Spleen (tissue), 11 donors: ENCODE measurements at regions not wholly inside any gene's neighbourhood (a gene's known extent, or its start where the extent isn't known, plus 50 kb on each side); places are given as distances from the start of the nearest gene placed in this dataset.

Experiments
- DNase-seq: peaks from one replicate; pipeline ENCODE4 v3.0.0-alpha.2; 2020
- H3K27ac ChIP-seq, 8 donors: fragments of 200-600 bp; sonication (generic) in 7 of 8; 1 replicate in 4 of 8; 2 replicates in 4 of 8; pipeline versions ENCODE4 v1.5.0 to v1.8.0; 2016 to 2021; ENCODE audit warnings: inconsistent platforms in 4 of 8, mild to moderate bottlenecking in 4 of 8, moderate library complexity in 1 of 8
- H3K27me3 ChIP-seq, 7 donors: fragments of 200-600 bp; sonication (generic) in 6 of 7; replicated peaks in 1 of 7; 1 replicate in 4 of 7; 2 replicates in 3 of 7; pipeline versions ENCODE4 v1.5.0 to v1.8.0; 2016 to 2021; ENCODE audit warnings: inconsistent platforms in 3 of 7, mild to moderate bottlenecking in 1 of 7
- H3K36me3 ChIP-seq, 6 donors: fragments of 200-600 bp; sonication (generic) in 5 of 6; 1 replicate in 4 of 6; 2 replicates in 2 of 6; pipeline versions ENCODE4 v1.5.0 to v1.8.0; 2016 to 2021; ENCODE audit warnings: inconsistent platforms in 2 of 6
- H3K4me1 ChIP-seq, 6 donors: fragments of 200-600 bp; sonication (generic) in 5 of 6; 1 replicate in 3 of 6; 2 replicates in 3 of 6; pipeline versions ENCODE4 v1.5.0 to v1.8.0; 2016 to 2021; ENCODE audit warnings: inconsistent platforms in 3 of 6
- H3K4me3 ChIP-seq, 8 donors: fragments of 200-600 bp; sonication (generic) in 7 of 8; 1 replicate in 4 of 8; 2 replicates in 4 of 8; pipeline versions ENCODE4 v1.5.0 to v1.8.0; 2016 to 2021; ENCODE audit warnings: inconsistent platforms in 4 of 8, mild to moderate bottlenecking in 4 of 8, moderate library complexity in 2 of 8
- H3K9me3 ChIP-seq, 8 donors: fragments of 200-600 bp; sonication (generic) in 7 of 8; 1 replicate in 4 of 8; 2 replicates in 4 of 8; pipeline versions ENCODE4 v1.5.0 to v1.8.0; 2016 to 2021; ENCODE audit warnings: inconsistent platforms in 4 of 8
- CTCF ChIP-seq, 11 experiments: fragments of 200-600 bp in 7 of 11; fragments of 450-650 bp in 4 of 11; sonication (generic) in 4 of 11; IDR thresholded peaks in 8 of 11; conservative IDR thresholded peaks in 3 of 11; 1 replicate in 7 of 11; 2 replicates in 4 of 11; pipeline versions ENCODE4 v1.4.0 to v1.8.0; 2016 to 2021; ENCODE audit warnings: antibody characterized with exemption in 11 of 11, inconsistent platforms in 4 of 11, mild to moderate bottlenecking in 1 of 11
- POLR2A ChIP-seq, 3 donors: fragments of 450-650 bp; IDR thresholded peaks; one replicate each; pipeline ENCODE4 v1.5.1; 2017; ENCODE audit warnings: antibody characterized with exemption in 3 of 3, mild to moderate bottlenecking in 1 of 3
- POLR2AphosphoS5 ChIP-seq, 3 donors: sonication (generic); formaldehyde crosslinking; IDR thresholded peaks; one replicate each; pipeline ENCODE4 v1.5.1; 2017; ENCODE audit warnings: antibody characterized with exemption in 3 of 3
- WGBS, 5 donors: extraction: QIAGEN DNeasy Blood & Tissue Kit in 3 of 5; methylation state at CpG; one replicate each; pipeline versions ENCODE4 v1.1.5 to v1.1.7; 2013 to 2018; 5-methylcytosine and 5-hydroxymethylcytosine counted together
- intact Hi-C: fragments of 100-400 bp; cut with DNase I; formaldehyde crosslinking; loops from one replicate; pipeline ENCODE4 v1.15.0; 2023; ENCODE audit warnings: low total_unique reads
- donor health status: healthy with polysubstance abuse.
- donor health status: DM: no; HTN: no; CAD: no; lungs with moderate emphysema.
- donor health status: DM: no; HTN: no; CAD: no.
- donor health status: Bipolar disorder and iron deficiency.
- donor health status: healthy.
- donor health status: DM: no; HTN: no; CAD: no.
- donor health status: DM: yes; HTN: yes; CAD: no.

- Histone ChIP-seq H3K4me1 (no peaks in the 10 kb centered on the region), H3K27ac (no peak overlapping the region), H3K27me3 (no peaks in the 10 kb centered on the region), H3K4me3 (no peak overlapping the region), H3K9me3 (peaks cover 5 to 65% (median 33%) of the 10 kb centered on the region in 8 donors), H3K36me3 (no peaks in the 10 kb centered on the region)
- TF ChIP-seq POLR2AphosphoS5 (IDR thresholded peaks at IDR 0.05) (no peak), CTCF (IDR thresholded peaks at IDR 0.05 in 8 of 11, conservative IDR thresholded peaks at IDR 0.05 in 3 of 11) (no peak), POLR2A (IDR thresholded peaks at IDR 0.05) (no peak)
- no peak for DNase-seq
- intact Hi-C loops, result no loop called here
- WGBS, 5 donors, result 83 to 95% (median 88%) methylated on average over 3 of the region's 3 CpGs
Observed at GRCh38 chr17:52938623-52939230, 780.2 kb upstream of the CA10 start.

- no peak for DNase-seq
- WGBS, 5 donors, result 75 to 88% (median 87%) methylated on average over 3 of the region's 3 CpGs
- Histone ChIP-seq H3K36me3 (no peaks in the 10 kb centered on the region), H3K27me3 (no peaks in the 10 kb centered on the region), H3K4me3 (no peak overlapping the region), H3K4me1 (no peaks in the 10 kb centered on the region), H3K9me3 (peaks cover 0 to 9% (median 0%) of the 10 kb centered on the region in 8 donors), H3K27ac (no peak overlapping the region)
- TF ChIP-seq POLR2A (IDR thresholded peaks at IDR 0.05) (no peak), POLR2AphosphoS5 (IDR thresholded peaks at IDR 0.05) (no peak), CTCF (IDR thresholded peaks at IDR 0.05 in 8 of 11, conservative IDR thresholded peaks at IDR 0.05 in 3 of 11) (no peak)
- intact Hi-C loops, result no loop called here
Observed at GRCh38 chr17:52930581-52930980, 772.1 kb upstream of the CA10 start.

- Histone ChIP-seq H3K36me3 (no peaks in the 10 kb centered on the region), H3K27me3 (no peaks in the 10 kb centered on the region), H3K9me3 (peaks cover 0 to 9% (median 0%) of the 10 kb centered on the region in 8 donors), H3K4me3 (no peak overlapping the region), H3K27ac (no peak overlapping the region), H3K4me1 (no peaks in the 10 kb centered on the region)
- no peak for DNase-seq
- TF ChIP-seq CTCF (IDR thresholded peaks at IDR 0.05 in 8 of 11, conservative IDR thresholded peaks at IDR 0.05 in 3 of 11), result no peak
- TF ChIP-seq POLR2A (IDR thresholded peaks at IDR 0.05), result no peak
- no peak for TF ChIP-seq POLR2AphosphoS5 (IDR thresholded peaks at IDR 0.05)
- intact Hi-C loops, result no loop called here
- WGBS, 5 donors, result 76 to 100% (median 92%) methylated on average over 1 of the region's 1 CpG
Observed at GRCh38 chr17:52930145-52930544, 771.6 kb upstream of the CA10 start.

- H3K27me3 ChIP-seq, result no peaks in the 10 kb centered on the region
- no peak for TF ChIP-seq POLR2AphosphoS5 (IDR thresholded peaks at IDR 0.05)
- no peak for TF ChIP-seq POLR2A (IDR thresholded peaks at IDR 0.05)
- no peak for TF ChIP-seq CTCF (IDR thresholded peaks at IDR 0.05 in 8 of 11, conservative IDR thresholded peaks at IDR 0.05 in 3 of 11)
- peaks cover 0 to 8% (median 0%) of the 10 kb centered on the region in 8 donors for H3K9me3 ChIP-seq
- no peaks in the 10 kb centered on the region for H3K36me3 ChIP-seq
- intact Hi-C loops, result no loop called here
- DNase-seq, result no peak
- H3K4me1 ChIP-seq, result no peaks in the 10 kb centered on the region
- H3K4me3 ChIP-seq, result no peak overlapping the region
- no peak overlapping the region for H3K27ac ChIP-seq
- 58 to 82% (median 79%) methylated on average over 1 of the region's 1 CpG for WGBS, 5 donors
Observed at GRCh38 chr17:52923658-52924057, 765.1 kb upstream of the CA10 start.
